ENCODE measurements at regions not wholly inside any gene's neighbourhood (a gene's known extent, or its start where the extent isn't known, plus 50 kb on each side); places are given as distances from the start of the nearest gene placed in this dataset.

GRCh38 chr4:185903205-185903604, 91.2 kb upstream of the SORBS2 start:
- ChIA-PET CTCF (no interaction called here), POLR2A (no interaction called here)
- H3K27ac ChIP-seq (ENCODE audit: extremely low read depth, low read depth, low read length) = no peak overlapping the region
- H3K36me3 ChIP-seq (ENCODE audit: control insufficient read depth in 2 of 2, insufficient read depth in 1 of 2, low read length in 2 of 2) = no peaks in the 10 kb centered on the region
- no peaks in the 10 kb centered on the region for H3K4me1 ChIP-seq (ENCODE audit: control insufficient read depth, insufficient read depth, low read length)
- no peak overlapping the region for H3K4me3 ChIP-seq (ENCODE audit: low read depth, low read length)
- H3K9me3 ChIP-seq (ENCODE audit: control insufficient read depth, insufficient read depth, low read depth, low read length) = no peaks in the 10 kb centered on the region
- TF ChIP-seq HOXD13 (CRISPR knock-in tag; IDR thresholded peaks at IDR 0.05; ENCODE audit: borderline replicate concordance) (no peak), ZNF10 (tag by site-specific recombination; IDR thresholded peaks at IDR 0.05) (no peak), ZNF776 (tag by site-specific recombination; IDR thresholded peaks at IDR 0.05; ENCODE audit: borderline replicate concordance) (no peak), ZNF473 (tag by site-specific recombination; IDR thresholded peaks at IDR 0.05) (no peak), ZNF23 (tag by site-specific recombination; IDR thresholded peaks at IDR 0.05; ENCODE audit: borderline replicate concordance) (no peak), SCRT2 (tag by site-specific recombination; IDR thresholded peaks at IDR 0.05) (no peak), ZNF555 (tag by site-specific recombination; conservative IDR thresholded peaks at IDR 0.05) (no peak), ZNF530 (tag by site-specific recombination; IDR thresholded peaks at IDR 0.05; ENCODE audit: low read depth) (no peak), ZNF324 (tag by site-specific recombination; IDR thresholded peaks at IDR 0.05) (no peak), ZFP41 (tag by site-specific recombination; IDR thresholded peaks at IDR 0.05; ENCODE audit: borderline replicate concordance) (no peak), ZIC2 (tag by site-specific recombination; IDR thresholded peaks at IDR 0.05) (no peak), ZFHX2 (tag by site-specific recombination; conservative IDR thresholded peaks at IDR 0.05) (no peak), ZEB2 (tag by site-specific recombination; IDR thresholded peaks at IDR 0.05) (no peak), ZBTB49 (tag by site-specific recombination; IDR thresholded peaks at IDR 0.05; ENCODE audit: low read depth) (no peak), ZNF112 (tag by site-specific recombination; IDR thresholded peaks at IDR 0.05) (no peak)
- TF ChIP-seq, protein P1, sequence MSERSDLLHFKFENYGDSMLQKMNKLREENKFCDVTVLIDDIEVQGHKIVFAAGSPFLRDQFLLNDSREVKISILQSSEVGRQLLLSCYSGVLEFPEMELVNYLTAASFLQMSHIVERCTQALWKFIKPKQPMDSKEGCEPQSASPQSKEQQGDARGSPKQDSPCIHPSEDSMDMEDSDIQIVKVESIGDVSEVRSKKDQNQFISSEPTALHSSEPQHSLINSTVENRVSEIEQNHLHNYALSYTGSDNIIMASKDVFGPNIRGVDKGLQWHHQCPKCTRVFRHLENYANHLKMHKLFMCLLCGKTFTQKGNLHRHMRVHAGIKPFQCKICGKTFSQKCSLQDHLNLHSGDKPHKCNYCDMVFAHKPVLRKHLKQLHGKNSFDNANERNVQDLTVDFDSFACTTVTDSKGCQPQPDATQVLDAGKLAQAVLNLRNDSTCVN (tag by site-specific recombination; optimal IDR thresholded peaks at IDR 0.05) = no peak

- CTCF ChIA-PET = no interaction called here
- TF ChIP-seq GLI4 (tag by site-specific recombination; IDR thresholded peaks at IDR 0.05) (no peak), ZNF561 (tag by site-specific recombination; IDR thresholded peaks at IDR 0.05; ENCODE audit: borderline replicate concordance) (no peak)
These were observed 92.4 kb upstream of the SORBS2 start for GRCh38 chr4:185904381-185904780.

GRCh38 chr4:185909972-185910371, 98.0 kb upstream of the SORBS2 start:
- Histone ChIP-seq H3K36me3 (ENCODE audit: control insufficient read depth in 2 of 2, insufficient read depth in 1 of 2, low read length in 2 of 2) (no peaks in the 10 kb centered on the region), H3K4me1 (ENCODE audit: control insufficient read depth, insufficient read depth, low read length) (peaks cover 5% of the 10 kb centered on the region; the same call in 1 of the 2 replicates), H3K27ac (ENCODE audit: extremely low read depth, low read depth, low read length) (no peak overlapping the region), H3K9me3 (ENCODE audit: control insufficient read depth, insufficient read depth, low read depth, low read length) (no peaks in the 10 kb centered on the region), H3K4me3 (ENCODE audit: low read depth, low read length) (no peak overlapping the region)
- CTCF ChIA-PET = interaction anchor here (1.4 kb wide), 1 partner anchor 111 kb away, joined by 3 read pairs; no protein-coding TSS in a partner anchor
- POLR2A ChIA-PET = no interaction called here
- TF ChIP-seq ZNF768 (tag by site-specific recombination; IDR thresholded peaks at IDR 0.05) = no peak
- TF ChIP-seq ZNF311 (tag by site-specific recombination; IDR thresholded peaks at IDR 0.05; ENCODE audit: borderline replicate concordance) = no peak
- TF ChIP-seq ZNF19 (tag by site-specific recombination; IDR thresholded peaks at IDR 0.05; ENCODE audit: low read depth) = no peak
- TF ChIP-seq ZNF704 (tag by site-specific recombination; IDR thresholded peaks at IDR 0.05) = no peak
- TF ChIP-seq, protein P2, sequence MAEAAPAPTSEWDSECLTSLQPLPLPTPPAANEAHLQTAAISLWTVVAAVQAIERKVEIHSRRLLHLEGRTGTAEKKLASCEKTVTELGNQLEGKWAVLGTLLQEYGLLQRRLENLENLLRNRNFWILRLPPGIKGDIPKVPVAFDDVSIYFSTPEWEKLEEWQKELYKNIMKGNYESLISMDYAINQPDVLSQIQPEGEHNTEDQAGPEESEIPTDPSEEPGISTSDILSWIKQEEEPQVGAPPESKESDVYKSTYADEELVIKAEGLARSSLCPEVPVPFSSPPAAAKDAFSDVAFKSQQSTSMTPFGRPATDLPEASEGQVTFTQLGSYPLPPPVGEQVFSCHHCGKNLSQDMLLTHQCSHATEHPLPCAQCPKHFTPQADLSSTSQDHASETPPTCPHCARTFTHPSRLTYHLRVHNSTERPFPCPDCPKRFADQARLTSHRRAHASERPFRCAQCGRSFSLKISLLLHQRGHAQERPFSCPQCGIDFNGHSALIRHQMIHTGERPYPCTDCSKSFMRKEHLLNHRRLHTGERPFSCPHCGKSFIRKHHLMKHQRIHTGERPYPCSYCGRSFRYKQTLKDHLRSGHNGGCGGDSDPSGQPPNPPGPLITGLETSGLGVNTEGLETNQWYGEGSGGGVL (tag by site-specific recombination; IDR thresholded peaks at IDR 0.05) = no peak
- no peak for TF ChIP-seq ZNF426 (tag by site-specific recombination; IDR thresholded peaks at IDR 0.05)
- TF ChIP-seq ZNF391 (tag by site-specific recombination; IDR thresholded peaks at IDR 0.05; ENCODE audit: borderline replicate concordance, low read depth) = no peak
- no peak for TF ChIP-seq KLF9 (tag by site-specific recombination; IDR thresholded peaks at IDR 0.05; ENCODE audit: low read depth)
- TF ChIP-seq ZFP41 (tag by site-specific recombination; IDR thresholded peaks at IDR 0.05; ENCODE audit: borderline replicate concordance) = no peak
- no peak for TF ChIP-seq ZNF112 (tag by site-specific recombination; IDR thresholded peaks at IDR 0.05)
- no peak for TF ChIP-seq KLF1 (tag by site-specific recombination; IDR thresholded peaks at IDR 0.05)

More at GRCh38 chr4:185904381-185904780, 92.4 kb upstream of the SORBS2 start:
- H3K4me3 ChIP-seq (ENCODE audit: low read depth, low read length) = no peak overlapping the region
- POLR2A ChIA-PET = no interaction called here
- H3K4me1 ChIP-seq (ENCODE audit: control insufficient read depth, insufficient read depth, low read length) = no peaks in the 10 kb centered on the region
- no peaks in the 10 kb centered on the region for H3K36me3 ChIP-seq (ENCODE audit: control insufficient read depth in 2 of 2, insufficient read depth in 1 of 2, low read length in 2 of 2)
- no peak overlapping the region for H3K27ac ChIP-seq (ENCODE audit: extremely low read depth, low read depth, low read length)
- no peaks in the 10 kb centered on the region for H3K9me3 ChIP-seq (ENCODE audit: control insufficient read depth, insufficient read depth, low read depth, low read length)
